Mucosa of descending colon (tissue), 3 donors: ENCODE measurements at regions not wholly inside any gene's neighbourhood (a gene's known extent, or its start where the extent isn't known, plus 50 kb on each side); places are given as distances from the start of the nearest gene placed in this dataset.

ENCODE experiments used
- ATAC-seq: fragments of 200-7000 bp; cut with Tn5 transposase; one replicate; pipeline ENCODE4 v1.9.1; 2020; ENCODE audit warnings: mild to moderate bottlenecking, moderate library complexity
- DNase-seq, 3 donors: peaks; one replicate each; pipeline ENCODE4 v3.0.0-alpha.2; 2020
- H3K36me3 ChIP-seq: fragments of 200-600 bp; one replicate; pipeline ENCODE4 v1.8.0; 2021; ENCODE audit warnings: low read depth, mild to moderate bottlenecking
- H3K4me1 ChIP-seq: fragments of 200-600 bp; one replicate; pipeline ENCODE4 v1.8.0; 2021; ENCODE audit warnings: low read depth, mild to moderate bottlenecking
- H3K4me3 ChIP-seq: fragments of 200-600 bp; one replicate; pipeline ENCODE4 v1.8.0; 2021; ENCODE audit warnings: mild to moderate bottlenecking
- H3K9me3 ChIP-seq: fragments of 200-600 bp; one replicate; pipeline ENCODE4 v1.8.0; 2021; ENCODE audit warnings: mild to moderate bottlenecking
- CTCF ChIP-seq: fragments of 200-600 bp; IDR thresholded peaks from one replicate; pipeline ENCODE4 v1.8.0; 2022; ENCODE audit warnings: antibody characterized with exemption, mild to moderate bottlenecking
- intact Hi-C, 2 donors: fragments of 100-400 bp; cut with DNase I in 1 of 2; cut with micrococcal nuclease in 1 of 2; formaldehyde crosslinking; loops; one replicate each; pipeline versions ENCODE4 v1.11.0 to v1.11.1; 2022; cut with DNase I, micrococcal nuclease
- donor health status: DM: no; HTN: no; CAD: no; lungs with moderate emphysema.
- donor health status: DM: no; HTN: no; CAD: no.
- donor health status: DM: no; HTN: yes; CAD: no.

GRCh38 chr15:99440551-99441443 is 125.0 kb upstream of the MEF2A start:
- intact Hi-C loops, result no loop called here
- Histone ChIP-seq H3K36me3 (no peaks in the 10 kb centered on the region), H3K4me3 (no peak overlapping the region), H3K9me3 (no peaks in the 10 kb centered on the region), H3K4me1 (peaks cover 16% of the 10 kb centered on the region)
- no peak for TF ChIP-seq CTCF
- no peak for ATAC-seq
- DNase-seq, result peak in 1 of 3 donors; percentile 13

- no peak for TF ChIP-seq CTCF
- DNase-seq (no peak), ATAC-seq (no peak)
- H3K36me3 ChIP-seq, result no peaks in the 10 kb centered on the region
- no peaks in the 10 kb centered on the region for H3K9me3 ChIP-seq
- intact Hi-C loops, result no loop called here
- no peak overlapping the region for H3K4me3 ChIP-seq
- H3K4me1 ChIP-seq, result peaks cover 10% of the 10 kb centered on the region
Observed at GRCh38 chr15:99441444-99441800, 124.4 kb upstream of the MEF2A start.

- ATAC-seq (no peak), DNase-seq (no peak)
- no peak overlapping the region for H3K4me3 ChIP-seq
- H3K36me3 ChIP-seq, result no peaks in the 10 kb centered on the region
- intact Hi-C loops, result no loop called here
- H3K9me3 ChIP-seq, result no peaks in the 10 kb centered on the region
- no peak for TF ChIP-seq CTCF
- peaks cover 10% of the 10 kb centered on the region for H3K4me1 ChIP-seq
Observed at GRCh38 chr15:99441871-99442251, 123.9 kb upstream of the MEF2A start.

- intact Hi-C loops, result no loop called here
- no peak overlapping the region for H3K4me3 ChIP-seq
- ATAC-seq (peak; percentile 76), DNase-seq (peak in 1 of 3 donors; percentile 62)
- TF ChIP-seq CTCF, result no peak
- no peaks in the 10 kb centered on the region for H3K36me3 ChIP-seq
- no peaks in the 10 kb centered on the region for H3K9me3 ChIP-seq
- peaks cover 10% of the 10 kb centered on the region for H3K4me1 ChIP-seq
Observed at GRCh38 chr15:99442252-99442897, 123.4 kb upstream of the MEF2A start.

- H3K4me1 ChIP-seq, result peaks cover 10% of the 10 kb centered on the region
- H3K9me3 ChIP-seq, result no peaks in the 10 kb centered on the region
- peak in 2 of 3 donors; percentile 1 to 16 for DNase-seq
- intact Hi-C loops, result no loop called here
- H3K4me3 ChIP-seq, result no peak overlapping the region
- no peak for ATAC-seq
- no peak for TF ChIP-seq CTCF
- H3K36me3 ChIP-seq, result no peaks in the 10 kb centered on the region
Observed at GRCh38 chr15:99443056-99443756, 122.6 kb upstream of the MEF2A start.
